ENCODE measurements at regions not wholly inside any gene's neighbourhood (a gene's known extent, or its start where the extent isn't known, plus 50 kb on each side); places are given as distances from the start of the nearest gene placed in this dataset.

DNA sequence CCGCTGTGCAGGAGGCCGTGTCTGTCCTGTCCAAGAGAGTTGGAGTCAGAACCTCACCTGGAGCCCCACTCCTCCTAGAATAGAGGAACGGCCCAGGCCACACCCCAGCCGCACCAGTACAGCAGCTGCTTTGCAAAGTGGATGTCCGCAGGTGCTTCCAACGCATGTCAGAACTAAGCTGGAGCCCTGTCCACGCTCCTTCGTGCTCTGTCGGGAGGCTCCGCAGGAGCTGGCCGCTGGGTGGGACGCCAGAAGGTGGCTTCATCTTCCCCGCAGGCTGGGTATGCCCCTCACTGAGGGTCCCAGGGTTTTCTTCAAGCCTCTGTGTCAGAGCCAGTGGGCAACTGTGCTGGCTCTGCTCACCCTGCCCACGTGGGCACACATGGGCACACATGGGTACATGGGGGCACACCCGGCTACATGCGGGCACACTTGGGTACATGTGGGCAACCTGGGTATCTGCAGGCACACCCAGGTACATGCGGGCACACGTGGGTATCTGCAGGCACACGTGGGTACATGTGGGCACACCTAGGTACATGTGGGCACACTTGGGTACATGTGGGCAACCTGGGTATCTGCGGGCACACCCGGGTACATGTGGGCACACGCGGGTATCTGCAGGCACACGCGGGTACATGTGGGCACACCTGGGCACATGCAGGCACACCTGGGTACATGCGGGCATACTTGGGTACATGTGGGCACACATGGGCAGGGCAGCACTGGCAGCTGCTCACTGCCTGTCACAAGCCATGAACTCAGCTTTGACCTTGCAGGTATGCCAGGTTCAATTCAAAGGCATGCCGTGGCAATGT, 67.1 kb upstream of the CTDP1 start:
- Histone ChIP-seq H3K4me3 (no peak overlapping the region), H3K27ac (no peak overlapping the region), H3K27me3 (no peaks in the 10 kb centered on the region), H3K9me3 (peaks cover 0 to under 1% (median 0%) of the 10 kb centered on the region in 4 donors), H3K4me1 (peaks cover 0 to 18% (median 0%) of the 10 kb centered on the region in 4 donors), H3K36me3 (no peaks in the 10 kb centered on the region)
- DNase-seq (ENCODE audit: low spot score in 2 of 2): no peak
- WGBS, 2 donors: 89 to 93% methylated on average over 21 to 27 of the region's 27 CpGs
- TF ChIP-seq POLR2A (IDR thresholded peaks at IDR 0.05) (no peak), EP300 (IDR thresholded peaks at IDR 0.05) (no peak)
- TF ChIP-seq, protein P1, sequence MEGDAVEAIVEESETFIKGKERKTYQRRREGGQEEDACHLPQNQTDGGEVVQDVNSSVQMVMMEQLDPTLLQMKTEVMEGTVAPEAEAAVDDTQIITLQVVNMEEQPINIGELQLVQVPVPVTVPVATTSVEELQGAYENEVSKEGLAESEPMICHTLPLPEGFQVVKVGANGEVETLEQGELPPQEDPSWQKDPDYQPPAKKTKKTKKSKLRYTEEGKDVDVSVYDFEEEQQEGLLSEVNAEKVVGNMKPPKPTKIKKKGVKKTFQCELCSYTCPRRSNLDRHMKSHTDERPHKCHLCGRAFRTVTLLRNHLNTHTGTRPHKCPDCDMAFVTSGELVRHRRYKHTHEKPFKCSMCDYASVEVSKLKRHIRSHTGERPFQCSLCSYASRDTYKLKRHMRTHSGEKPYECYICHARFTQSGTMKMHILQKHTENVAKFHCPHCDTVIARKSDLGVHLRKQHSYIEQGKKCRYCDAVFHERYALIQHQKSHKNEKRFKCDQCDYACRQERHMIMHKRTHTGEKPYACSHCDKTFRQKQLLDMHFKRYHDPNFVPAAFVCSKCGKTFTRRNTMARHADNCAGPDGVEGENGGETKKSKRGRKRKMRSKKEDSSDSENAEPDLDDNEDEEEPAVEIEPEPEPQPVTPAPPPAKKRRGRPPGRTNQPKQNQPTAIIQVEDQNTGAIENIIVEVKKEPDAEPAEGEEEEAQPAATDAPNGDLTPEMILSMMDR (IDR thresholded peaks at IDR 0.05): no peak

DNA sequence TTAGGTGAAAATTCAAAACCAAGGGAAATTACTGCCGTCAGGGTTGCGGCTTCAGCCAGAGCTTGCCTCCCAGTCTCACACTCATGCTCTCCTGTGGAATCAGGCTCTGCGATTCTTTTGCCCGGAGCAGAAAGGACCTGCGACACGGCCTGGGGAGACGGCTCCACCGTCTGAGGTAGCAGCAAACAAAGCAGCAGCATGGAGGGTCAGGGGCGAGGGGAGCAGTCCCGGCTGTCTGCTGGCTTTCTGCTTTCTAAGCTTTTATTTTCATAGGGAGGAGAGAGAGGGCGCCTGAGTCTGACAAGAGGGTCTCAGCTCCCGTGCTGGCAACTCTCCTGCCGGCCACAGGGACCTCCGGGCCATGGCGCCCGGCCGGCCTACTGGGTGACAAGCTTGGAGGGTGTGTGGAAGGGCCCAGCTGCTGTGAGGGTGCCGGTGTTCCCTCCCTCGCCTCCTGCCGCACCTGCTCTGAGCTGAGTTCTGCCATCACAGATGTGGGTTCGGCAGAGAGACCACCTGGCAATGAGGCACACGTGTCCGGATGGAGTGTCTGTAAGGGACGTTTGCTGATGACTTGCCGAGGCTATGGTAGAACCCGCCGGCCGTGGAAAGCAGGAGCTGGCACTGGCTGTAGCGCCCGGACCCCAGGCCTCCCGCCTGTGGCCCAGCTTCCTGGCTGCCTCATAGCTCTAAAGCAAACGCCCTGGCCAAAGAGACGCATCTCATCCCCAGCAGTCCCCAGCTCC, 66.2 kb upstream of the CTDP1 start:
- DNase-seq (ENCODE audit: low spot score in 2 of 2): no peak

DNA sequence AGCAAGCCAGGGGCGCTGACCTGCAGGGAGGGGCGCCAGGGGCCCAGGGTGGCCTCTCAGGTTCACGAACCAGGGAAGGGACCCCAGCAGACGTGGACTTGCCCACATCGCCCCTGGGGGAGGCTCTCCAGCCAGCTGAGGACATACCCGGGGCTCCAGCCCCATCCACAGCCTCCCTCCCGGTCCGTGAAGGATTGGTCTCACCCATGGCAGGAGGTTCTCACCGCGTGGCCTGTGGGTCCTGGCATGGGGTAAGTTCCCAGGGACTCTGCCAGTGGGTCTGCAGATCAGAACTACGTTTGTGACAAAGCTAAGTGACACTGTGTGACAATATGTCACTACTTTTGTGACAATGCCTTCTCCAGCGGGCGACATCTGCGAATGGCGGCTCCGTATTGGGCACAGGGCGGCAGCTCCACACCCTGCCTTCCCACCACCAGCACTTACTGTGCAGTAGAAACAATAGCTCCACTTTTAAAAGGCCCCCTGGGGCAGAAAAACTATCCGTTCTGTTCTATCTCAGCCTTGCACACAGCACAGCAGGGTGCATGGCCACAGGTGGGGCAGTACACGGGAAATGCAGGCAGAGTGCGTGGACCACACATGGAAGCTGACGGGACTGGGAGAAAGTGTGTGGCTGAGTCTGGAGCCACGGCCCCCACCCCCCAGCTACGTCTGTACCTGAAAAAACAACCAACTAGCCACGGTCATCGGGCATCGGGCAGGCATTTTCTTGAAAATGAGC, 65.2 kb upstream of the CTDP1 start:
- Histone ChIP-seq H3K27me3 (no peaks in the 10 kb centered on the region), H3K36me3 (no peaks in the 10 kb centered on the region), H3K9me3 (peaks cover 0 to 9% (median 0%) of the 10 kb centered on the region in 4 donors), H3K27ac (no peak overlapping the region), H3K4me3 (no peak overlapping the region), H3K4me1 (peaks cover 0 to 18% (median 0%) of the 10 kb centered on the region in 4 donors)
- no peak for DNase-seq (ENCODE audit: low spot score in 2 of 2)
- TF ChIP-seq, protein P1 (IDR thresholded peaks at IDR 0.05): no peak
- TF ChIP-seq EP300 (IDR thresholded peaks at IDR 0.05) (no peak), POLR2A (IDR thresholded peaks at IDR 0.05) (no peak)
- 84 to 88% methylated on average over 20 to 26 of the region's 26 CpGs for WGBS, 2 donors

More for the DNA sequence above, 66.2 kb upstream of the CTDP1 start:
- Histone ChIP-seq H3K4me1 (peaks cover 0 to 18% (median 0%) of the 10 kb centered on the region in 4 donors), H3K27me3 (no peaks in the 10 kb centered on the region), H3K27ac (no peak overlapping the region), H3K36me3 (no peaks in the 10 kb centered on the region), H3K9me3 (peaks cover 0 to 9% (median 0%) of the 10 kb centered on the region in 4 donors), H3K4me3 (no peak overlapping the region)
- no peak for TF ChIP-seq EP300 (IDR thresholded peaks at IDR 0.05)
- no peak for TF ChIP-seq POLR2A (IDR thresholded peaks at IDR 0.05)
- TF ChIP-seq, protein P1 (IDR thresholded peaks at IDR 0.05): no peak
- WGBS, 2 donors: 79 to 89% methylated on average over 27 to 31 of the region's 33 CpGs

DNA sequence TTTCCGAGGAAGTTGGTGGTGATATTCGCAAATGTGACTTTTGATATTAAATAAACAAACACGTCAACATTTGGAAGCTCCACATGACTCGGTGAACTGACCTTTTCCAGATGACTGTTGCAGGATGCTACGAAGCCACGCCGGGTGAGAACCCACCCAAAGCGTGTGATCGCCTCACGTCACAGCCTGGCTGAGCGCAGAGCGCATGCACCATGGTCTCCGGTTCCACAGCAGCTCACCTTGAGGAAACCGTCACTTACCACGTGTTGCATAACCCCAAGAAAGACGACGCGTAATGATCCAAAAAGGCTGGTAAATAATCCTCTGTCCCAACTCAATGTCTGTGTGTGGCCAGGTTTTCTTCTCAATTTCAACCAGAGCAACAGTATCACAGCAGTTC, 64.5 kb upstream of the CTDP1 start:
- no peak for DNase-seq (ENCODE audit: low spot score in 2 of 2)
- TF ChIP-seq, protein P1 (IDR thresholded peaks at IDR 0.05): no peak
- no peak overlapping the region for H3K27ac ChIP-seq
- WGBS, 2 donors: 80 to 85% methylated on average over 18 of the region's 18 CpGs
- no peaks in the 10 kb centered on the region for H3K36me3 ChIP-seq
- no peak overlapping the region for H3K4me3 ChIP-seq
- H3K27me3 ChIP-seq: no peaks in the 10 kb centered on the region
- H3K4me1 ChIP-seq: peaks cover 0 to 18% (median 0%) of the 10 kb centered on the region in 4 donors
- peaks cover 0 to 9% (median 0%) of the 10 kb centered on the region in 4 donors for H3K9me3 ChIP-seq

Data from tibial nerve (tissue), 4 donors.